OCI-LY7 (cell line): ENCODE measurements at regions not wholly inside any gene's neighbourhood (a gene's known extent, or its start where the extent isn't known, plus 50 kb on each side); places are given as distances from the start of the nearest gene placed in this dataset.

Experiments used
- EZH2phosphoT487 ChIP-seq: fragments of 200-600 bp; sonication (generic); IDR thresholded peaks from 2 replicates; pipeline ENCODE4 v1.6.1; 2018; ENCODE audit warnings: low read depth, borderline replicate concordance, mild to moderate bottlenecking, mixed run types, antibody characterized with exemption, low read length, moderate library complexity, mixed read lengths
- TF ChIP-seq, protein P1 (sequence below): fragments of 200-600 bp; sonication (generic); conservative IDR thresholded peaks from 2 replicates; pipeline ENCODE4 v1.5.1; 2014; ENCODE audit warnings: mild to moderate bottlenecking, antibody characterized with exemption, low read length, moderate library complexity, mixed read lengths

DNA sequence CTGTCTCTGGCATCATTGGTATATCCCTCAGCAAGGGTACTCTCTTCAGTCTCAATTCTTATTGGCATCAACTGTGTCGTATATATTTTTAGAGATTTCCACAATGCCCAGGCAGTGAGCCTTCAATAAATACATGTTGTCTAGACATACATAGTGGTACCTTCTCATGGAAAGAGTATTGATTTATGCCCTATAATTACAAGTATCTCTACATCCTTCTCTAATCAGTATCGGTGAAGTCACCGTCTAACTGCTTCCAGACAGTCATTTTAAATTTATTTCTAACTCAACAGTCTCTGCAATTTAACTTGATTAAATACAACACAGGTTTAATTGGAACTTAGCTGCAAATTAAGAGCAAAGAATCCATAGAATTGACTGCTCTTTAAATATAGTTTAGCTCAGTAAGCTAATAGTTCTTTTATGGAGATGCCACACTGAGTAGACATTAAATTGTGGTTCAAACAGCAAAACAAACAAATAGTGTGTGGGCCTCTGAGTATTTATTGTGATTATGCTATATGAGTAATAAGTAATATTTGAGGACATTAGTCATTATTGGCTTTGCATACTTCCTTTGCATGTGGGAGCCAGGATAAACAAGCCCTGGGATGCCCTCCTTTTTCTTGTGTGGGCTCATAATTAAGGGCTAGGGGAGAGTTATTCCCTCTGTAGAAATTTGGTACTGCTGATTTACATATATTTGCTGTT, 126.9 kb upstream of the DUSP10 start:
- TF ChIP-seq, protein P1, sequence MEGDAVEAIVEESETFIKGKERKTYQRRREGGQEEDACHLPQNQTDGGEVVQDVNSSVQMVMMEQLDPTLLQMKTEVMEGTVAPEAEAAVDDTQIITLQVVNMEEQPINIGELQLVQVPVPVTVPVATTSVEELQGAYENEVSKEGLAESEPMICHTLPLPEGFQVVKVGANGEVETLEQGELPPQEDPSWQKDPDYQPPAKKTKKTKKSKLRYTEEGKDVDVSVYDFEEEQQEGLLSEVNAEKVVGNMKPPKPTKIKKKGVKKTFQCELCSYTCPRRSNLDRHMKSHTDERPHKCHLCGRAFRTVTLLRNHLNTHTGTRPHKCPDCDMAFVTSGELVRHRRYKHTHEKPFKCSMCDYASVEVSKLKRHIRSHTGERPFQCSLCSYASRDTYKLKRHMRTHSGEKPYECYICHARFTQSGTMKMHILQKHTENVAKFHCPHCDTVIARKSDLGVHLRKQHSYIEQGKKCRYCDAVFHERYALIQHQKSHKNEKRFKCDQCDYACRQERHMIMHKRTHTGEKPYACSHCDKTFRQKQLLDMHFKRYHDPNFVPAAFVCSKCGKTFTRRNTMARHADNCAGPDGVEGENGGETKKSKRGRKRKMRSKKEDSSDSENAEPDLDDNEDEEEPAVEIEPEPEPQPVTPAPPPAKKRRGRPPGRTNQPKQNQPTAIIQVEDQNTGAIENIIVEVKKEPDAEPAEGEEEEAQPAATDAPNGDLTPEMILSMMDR: no peak
- no peak for TF ChIP-seq EZH2phosphoT487
